ENCODE measurements at regions not wholly inside any gene's neighbourhood (a gene's known extent, or its start where the extent isn't known, plus 50 kb on each side); places are given as distances from the start of the nearest gene placed in this dataset.

- no peak for TF ChIP-seq SAP30 (IDR thresholded peaks at IDR 0.05; ENCODE audit: insufficient read depth, insufficient replicate concordance, low read length)
- no peak for TF ChIP-seq SIN3A (conservative IDR thresholded peaks at IDR 0.05 in 1 of 2, IDR thresholded peaks at IDR 0.05 in 1 of 2; ENCODE audit: low read depth in 1 of 2, low read length in 2 of 2)
- TF ChIP-seq PHF8 (conservative IDR thresholded peaks at IDR 0.05; ENCODE audit: low read depth, low read length) = no peak
- TF ChIP-seq USF2 (IDR thresholded peaks at IDR 0.05; ENCODE audit: low read length) = no peak
- TF ChIP-seq GABPA (IDR thresholded peaks at IDR 0.05; ENCODE audit: borderline replicate concordance, insufficient read depth, low read length) = no peak
Measured at GRCh38 chr18:24605444-24605843, 145.0 kb downstream of the HRH4 start (continued).
